Mesodermal cell (in vitro differentiated cells): ENCODE measurements at regions not wholly inside any gene's neighbourhood (a gene's known extent, or its start where the extent isn't known, plus 50 kb on each side); places are given as distances from the start of the nearest gene placed in this dataset.

Experiments
- H3K27ac ChIP-seq: 2 replicates; pipeline ENCODE4 v1.7.0; 2013; ENCODE audit warnings: mild to moderate bottlenecking, low read depth, low read length, moderate library complexity; ENCODE audit not compliant: severe bottlenecking
- H3K36me3 ChIP-seq: 2 replicates; pipeline ENCODE4 v1.7.1; 2013; ENCODE audit warnings: mild to moderate bottlenecking, low read length, moderate library complexity; ENCODE audit not compliant: control insufficient read depth, insufficient read depth
- H3K4me1 ChIP-seq: one replicate; pipeline ENCODE4 v1.7.1; 2013; ENCODE audit warnings: mild to moderate bottlenecking, low read length; ENCODE audit not compliant: insufficient read depth, control insufficient read depth, poor library complexity, severe bottlenecking
- H3K4me3 ChIP-seq: 2 replicates; pipeline ENCODE4 v1.7.0; 2013; ENCODE audit warnings: low read length, control low read depth, mild to moderate bottlenecking; ENCODE audit not compliant: insufficient read depth, poor library complexity, severe bottlenecking; ENCODE audit errors: extremely low read depth
- H3K9me3 ChIP-seq: 2 replicates; pipeline ENCODE4 v1.7.1; 2013; ENCODE audit warnings: mild to moderate bottlenecking, low read length, moderate library complexity; ENCODE audit not compliant: control insufficient read depth
- WGBS, 2 experiments: methylation state at CpG; one replicate each; pipeline ENCODE4 v1.1.5; 2013; ENCODE audit warnings: missing lambda C conversion rate in 2 of 2; ENCODE audit not compliant: insufficient coverage in 2 of 2; 5-methylcytosine and 5-hydroxymethylcytosine counted together

DNA sequence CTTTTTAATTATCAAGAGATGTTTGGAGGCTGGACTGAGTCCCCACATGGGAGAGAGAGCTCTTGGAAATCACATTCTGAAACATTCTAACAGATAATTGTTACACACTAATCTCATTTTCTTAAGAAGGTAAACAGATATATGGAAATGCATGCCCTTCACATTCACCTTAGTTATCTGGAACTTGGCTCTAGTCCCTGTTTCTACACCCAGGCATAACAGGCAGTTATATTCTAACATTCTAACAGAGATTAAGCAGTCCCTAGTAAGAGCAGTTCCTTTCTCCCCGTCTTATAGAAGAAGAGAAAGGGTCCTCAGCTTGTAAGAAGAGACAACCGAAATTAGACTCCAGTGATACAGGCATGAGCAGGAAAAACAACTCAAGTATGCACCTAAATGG is 385.4 kb downstream of the SOX11 start:
- Histone ChIP-seq H3K36me3 (no peaks in the 10 kb centered on the region), H3K4me1 (peaks cover 17% of the 10 kb centered on the region), H3K4me3 (no peak overlapping the region), H3K27ac (no peak overlapping the region), H3K9me3 (no peaks in the 10 kb centered on the region)
- WGBS, 2 experiments: 67% methylated on average over 1 of the region's 2 CpGs; no CpG with 5 or more reads in 1 of the 2 experiments

DNA sequence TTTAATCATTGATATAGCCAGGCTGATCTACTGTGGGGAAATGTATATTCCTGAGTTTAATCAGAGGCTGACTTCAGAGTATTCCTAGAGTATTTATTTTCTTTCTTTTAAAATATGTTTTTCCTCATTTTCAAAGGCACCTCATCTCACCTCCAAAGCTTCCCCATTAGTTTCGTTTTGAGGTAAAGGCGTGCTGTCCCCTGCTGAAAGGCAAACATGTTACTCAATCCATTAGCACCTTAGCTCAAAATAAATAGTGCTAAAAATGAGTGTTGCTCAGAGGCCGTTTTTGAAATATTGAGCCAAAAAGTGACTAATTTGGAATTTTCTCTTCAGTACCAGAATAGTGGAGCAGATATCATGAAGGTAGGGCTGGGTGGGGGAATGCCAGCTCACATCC is 386.2 kb downstream of the SOX11 start:
- H3K4me1 ChIP-seq: peaks cover 8% of the 10 kb centered on the region
- 80 to 100% methylated on average over 1 of the region's 3 CpGs for WGBS, 2 experiments
- no peak overlapping the region for H3K27ac ChIP-seq
- no peaks in the 10 kb centered on the region for H3K9me3 ChIP-seq
- no peaks in the 10 kb centered on the region for H3K36me3 ChIP-seq
- no peak overlapping the region for H3K4me3 ChIP-seq

DNA sequence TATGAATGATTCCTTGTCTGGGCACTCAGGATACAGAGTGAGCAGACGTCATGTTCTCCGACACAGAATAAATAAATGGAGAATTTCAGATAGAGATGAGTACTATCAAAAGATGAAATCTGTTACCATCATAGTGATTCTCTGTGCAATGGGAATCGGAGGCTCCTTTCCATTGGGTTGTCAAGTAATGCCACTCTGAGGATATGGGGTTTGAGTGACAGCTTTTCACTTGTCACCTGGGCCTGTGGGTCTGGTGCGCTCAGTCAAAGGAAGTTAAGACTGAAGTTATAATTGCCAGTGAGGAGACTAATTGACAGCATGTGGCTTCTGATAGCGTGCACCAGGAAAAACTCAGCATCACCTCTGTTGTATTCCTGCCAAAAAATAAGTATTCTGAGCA is 387.2 kb downstream of the SOX11 start:
- no peaks in the 10 kb centered on the region for H3K4me1 ChIP-seq

DNA sequence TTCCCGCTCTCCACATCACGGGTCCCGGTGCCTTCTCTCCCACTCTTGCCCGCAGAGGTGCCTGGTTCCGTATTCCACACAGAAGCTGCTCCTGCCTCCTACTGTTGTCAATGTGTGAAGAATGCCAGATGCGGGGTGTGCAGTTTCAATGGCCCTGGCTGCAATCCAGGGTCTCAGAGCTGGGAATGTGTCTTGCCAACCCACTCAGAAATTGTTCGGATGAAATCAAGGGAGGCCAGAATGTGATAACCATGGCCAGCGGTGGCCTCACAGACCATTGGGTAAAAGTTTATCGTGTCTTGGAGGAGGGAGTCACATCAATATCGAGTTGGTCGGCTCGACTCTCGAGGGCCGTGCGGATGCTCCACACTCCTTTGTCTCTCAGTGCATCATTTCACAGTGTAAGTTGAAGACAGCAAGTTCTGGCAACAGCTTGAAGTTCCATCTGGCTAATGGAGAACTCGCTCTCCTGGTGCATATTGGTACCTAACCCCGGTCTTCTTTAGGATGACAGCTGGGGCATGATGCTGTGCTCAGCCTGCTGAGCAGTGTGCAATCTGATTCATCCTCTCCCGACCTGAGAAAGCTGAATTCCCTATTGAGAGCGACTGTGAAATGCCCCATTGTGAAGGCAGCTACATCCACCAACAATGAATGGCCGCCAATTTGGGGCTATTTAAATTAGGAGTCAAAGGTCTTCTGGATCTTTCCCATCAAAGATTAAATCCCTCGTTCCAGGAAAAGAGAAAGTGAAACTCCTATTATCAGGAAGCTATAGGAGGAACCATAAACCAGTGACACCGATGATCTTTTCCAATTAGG is 389.0 kb downstream of the SOX11 start:
- no peak overlapping the region for H3K4me3 ChIP-seq

More for the DNA sequence above, 387.2 kb downstream of the SOX11 start:
- no peak overlapping the region for H3K27ac ChIP-seq
- 98 to 100% methylated on average over 3 to 5 of the region's 5 CpGs for WGBS, 2 experiments
- H3K4me3 ChIP-seq: no peak overlapping the region
- no peaks in the 10 kb centered on the region for H3K9me3 ChIP-seq
- H3K36me3 ChIP-seq: no peaks in the 10 kb centered on the region

DNA sequence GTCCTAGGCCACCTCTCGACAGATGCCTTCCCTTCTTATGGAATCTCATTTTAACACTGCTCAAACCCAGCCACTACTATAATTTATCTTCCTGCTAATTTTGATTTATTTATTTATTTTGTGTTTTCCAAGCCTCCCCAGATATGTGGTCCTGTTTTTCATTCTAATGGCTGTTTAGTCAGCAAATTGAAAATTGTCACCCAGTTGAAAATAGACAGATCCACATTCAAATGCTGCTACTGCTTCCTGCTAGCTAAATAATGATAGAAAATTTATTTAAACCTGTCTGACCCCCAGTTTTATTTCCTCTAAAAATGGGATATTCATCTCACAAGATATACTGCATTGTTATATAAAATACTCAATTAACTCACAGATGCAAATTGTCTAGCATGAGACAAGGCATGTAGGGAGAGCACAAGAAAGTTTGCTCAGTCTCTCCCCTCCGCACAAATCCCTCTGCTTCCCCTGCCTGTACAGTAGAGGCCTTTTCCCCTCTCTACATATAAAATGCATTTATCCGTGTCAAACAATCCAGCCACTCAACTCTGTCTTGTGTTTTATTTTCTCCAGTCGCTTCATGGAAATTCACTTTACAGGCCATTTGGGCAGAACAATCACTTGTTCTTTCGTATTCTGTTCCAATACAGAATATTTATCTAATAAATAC is 389.9 kb downstream of the SOX11 start:
- Histone ChIP-seq H3K27ac (no peak overlapping the region), H3K4me1 (no peaks in the 10 kb centered on the region), H3K36me3 (no peaks in the 10 kb centered on the region), H3K9me3 (peaks cover 4% of the 10 kb centered on the region), H3K4me3 (no peak overlapping the region)
- 70 to 90% methylated on average over 3 to 4 of the region's 5 CpGs for WGBS, 2 experiments

More for the DNA sequence above, 389.0 kb downstream of the SOX11 start:
- no peaks in the 10 kb centered on the region for H3K4me1 ChIP-seq
- WGBS, 2 experiments: 87 to 91% methylated on average over 15 to 19 of the region's 22 CpGs
- no peaks in the 10 kb centered on the region for H3K9me3 ChIP-seq
- no peak overlapping the region for H3K27ac ChIP-seq
- H3K36me3 ChIP-seq: no peaks in the 10 kb centered on the region

DNA sequence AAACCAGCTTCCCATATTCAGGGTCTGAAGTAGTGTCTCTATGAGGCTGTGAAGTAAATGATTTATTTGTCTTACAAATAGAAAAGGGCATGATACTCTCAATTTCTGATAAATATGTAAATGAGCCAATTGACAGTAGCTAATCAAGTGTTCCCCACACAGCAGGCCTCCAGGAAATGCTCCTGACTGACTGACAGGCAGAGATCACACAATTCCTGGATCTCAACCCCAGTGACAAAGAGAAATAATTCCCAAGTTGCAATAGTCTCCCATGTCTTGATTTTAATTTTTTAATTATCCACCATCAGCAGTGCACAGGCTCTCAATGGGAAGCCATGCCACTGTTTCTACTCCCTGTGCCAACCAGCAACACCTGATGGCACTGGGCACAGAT is 390.4 kb downstream of the SOX11 start:
- Histone ChIP-seq H3K4me1 (no peaks in the 10 kb centered on the region), H3K9me3 (peaks cover 8% of the 10 kb centered on the region), H3K27ac (no peak overlapping the region), H3K4me3 (no peak overlapping the region), H3K36me3 (no peaks in the 10 kb centered on the region)

DNA sequence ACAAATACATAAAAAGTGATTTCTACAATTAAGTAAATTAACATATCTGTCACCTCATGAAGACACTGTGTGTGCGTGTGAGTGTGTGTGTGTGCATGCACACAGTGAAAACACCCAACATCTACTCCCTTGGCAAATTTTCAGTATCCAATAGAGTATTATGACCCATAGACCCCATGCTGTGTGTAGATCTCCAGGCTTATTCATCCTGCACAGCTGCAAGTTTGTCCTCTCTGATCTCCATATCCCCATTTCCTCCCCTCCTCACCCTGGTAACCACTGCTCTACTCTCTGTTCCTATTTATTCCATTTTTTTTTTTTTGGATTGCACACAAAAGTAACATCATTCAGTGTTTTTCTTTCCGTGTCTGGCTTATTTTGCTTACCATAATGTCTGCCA is 391.0 kb downstream of the SOX11 start:
- Histone ChIP-seq H3K36me3 (no peaks in the 10 kb centered on the region), H3K4me3 (no peak overlapping the region), H3K27ac (no peak overlapping the region), H3K9me3 (peaks cover 8% of the 10 kb centered on the region), H3K4me1 (no peaks in the 10 kb centered on the region)
- 83 to 100% methylated on average over 1 of the region's 2 CpGs for WGBS, 2 experiments

DNA sequence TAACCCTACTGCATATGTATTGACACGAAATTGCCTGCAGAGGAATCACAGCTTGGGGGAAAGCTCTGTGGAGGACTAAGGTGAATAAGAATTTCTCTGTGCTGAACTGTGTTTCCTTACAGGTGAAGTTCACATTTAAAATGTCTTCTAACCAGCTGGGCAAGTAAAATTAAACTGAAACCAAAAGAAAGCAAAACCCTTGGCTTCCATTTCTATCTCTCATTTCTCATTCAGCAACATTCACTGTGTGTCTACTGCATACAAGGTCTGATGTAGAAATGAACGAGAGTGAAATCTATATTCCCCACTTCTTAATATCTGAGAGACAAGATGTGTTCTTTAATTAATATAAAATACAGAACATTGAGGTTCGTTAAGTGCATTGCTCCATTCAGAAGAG is 397.3 kb downstream of the SOX11 start:
- peaks cover 8% of the 10 kb centered on the region for H3K9me3 ChIP-seq
- no peak overlapping the region for H3K27ac ChIP-seq
- H3K36me3 ChIP-seq: no peaks in the 10 kb centered on the region
- WGBS, 2 experiments: 40 to 67% methylated on average over 1 of the region's 3 CpGs
- no peaks in the 10 kb centered on the region for H3K4me1 ChIP-seq
- H3K4me3 ChIP-seq: no peak overlapping the region

DNA sequence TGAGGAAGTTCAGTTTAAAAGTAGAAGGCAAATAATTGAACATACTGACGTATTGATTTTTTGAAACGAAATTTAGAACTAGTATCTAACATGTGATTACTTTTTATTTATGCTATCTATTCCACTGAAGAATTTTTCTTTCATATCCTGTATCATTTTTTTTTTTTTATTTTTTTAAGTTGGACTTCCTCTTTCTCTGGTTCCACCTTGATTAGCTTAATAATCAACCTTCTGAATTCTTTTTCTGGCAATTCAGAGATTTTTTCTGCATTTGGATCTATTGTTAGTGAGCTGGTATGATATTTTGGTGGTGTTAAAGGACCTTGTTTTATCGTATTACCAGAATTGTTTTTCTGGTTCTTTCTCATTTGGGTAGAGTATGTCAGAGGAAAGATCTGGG is 411.2 kb downstream of the SOX11 start:
- Histone ChIP-seq H3K4me3 (no peak overlapping the region), H3K9me3 (no peaks in the 10 kb centered on the region), H3K27ac (no peak overlapping the region), H3K36me3 (no peaks in the 10 kb centered on the region), H3K4me1 (peaks cover 5% of the 10 kb centered on the region)
- 100% methylated on average over 1 of the region's 3 CpGs; no CpG with 5 or more reads in 1 of the 2 experiments for WGBS, 2 experiments

DNA sequence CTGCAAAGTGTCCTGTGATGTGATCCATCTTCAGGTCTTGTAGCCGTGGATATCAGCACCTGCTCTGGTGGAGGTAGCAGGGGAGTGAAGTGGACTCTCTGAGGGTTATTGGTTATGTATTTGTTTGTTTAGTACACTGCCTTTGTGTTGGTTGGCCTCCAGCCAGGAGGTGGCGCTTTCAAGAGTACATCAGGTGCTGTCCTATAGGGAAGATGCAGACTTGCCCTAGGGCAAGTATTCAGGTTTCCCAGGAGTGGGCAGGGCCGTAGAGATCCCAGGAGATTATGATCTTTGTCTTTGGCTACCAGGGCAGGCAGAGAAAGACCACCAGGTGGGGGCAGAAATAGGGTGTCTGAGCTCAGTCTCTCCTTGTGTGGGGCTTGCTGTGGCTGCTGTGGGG is 411.8 kb downstream of the SOX11 start:
- Histone ChIP-seq H3K4me1 (peaks cover 5% of the 10 kb centered on the region), H3K36me3 (no peaks in the 10 kb centered on the region), H3K9me3 (no peaks in the 10 kb centered on the region), H3K27ac (no peak overlapping the region), H3K4me3 (no peak overlapping the region)
- WGBS, 2 experiments: 86 to 88% methylated on average over 1 to 3 of the region's 3 CpGs

DNA sequence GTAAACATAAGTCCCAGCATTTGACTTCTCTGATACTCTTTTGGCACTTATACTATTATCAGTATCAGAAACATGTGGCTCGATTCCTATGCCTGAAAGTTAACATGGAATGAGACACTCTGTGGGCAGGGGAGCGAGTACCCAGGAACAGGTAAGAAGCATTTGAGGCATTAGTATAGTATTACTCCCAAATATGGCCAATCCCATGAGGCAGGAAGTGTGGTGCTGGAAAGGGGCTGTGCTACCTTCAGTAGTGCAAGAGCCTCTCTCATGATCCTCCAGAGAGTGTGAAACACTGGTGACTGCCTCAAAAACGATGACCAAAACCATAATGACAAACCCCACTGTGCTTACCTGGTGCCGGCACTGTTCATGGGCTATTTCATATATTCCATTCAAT is 415.1 kb downstream of the SOX11 start:
- 60 to 83% methylated on average over 2 of the region's 4 CpGs for WGBS, 2 experiments
- peaks cover 5% of the 10 kb centered on the region for H3K4me1 ChIP-seq
- H3K4me3 ChIP-seq: no peak overlapping the region
- no peaks in the 10 kb centered on the region for H3K36me3 ChIP-seq
- no peak overlapping the region for H3K27ac ChIP-seq
- H3K9me3 ChIP-seq: no peaks in the 10 kb centered on the region
